CD8-positive, alpha-beta memory T cell (primary cell): ENCODE measurements at regions not wholly inside any gene's neighbourhood (a gene's known extent, or its start where the extent isn't known, plus 50 kb on each side); places are given as distances from the start of the nearest gene placed in this dataset.

Source experiments
- CTCF ChIA-PET: fragments of 350-600 bp; sonication (Branson Sonifier 250); formaldehyde crosslinking; loops from one replicate; lab custom pipeline; 2021; ENCODE audit warnings: antibody characterized with exemption; lab: Charles Lee
- POLR2A ChIA-PET: fragments of 350-600 bp; sonication (Branson Sonifier 250); formaldehyde crosslinking; loops from one replicate; lab custom pipeline; 2021; ENCODE audit warnings: antibody characterized with exemption; lab: Charles Lee
- DNase-seq, 5 donors: peaks; one replicate each; pipeline versions ENCODE4 v3.0.0 to v3.0.0-alpha.2; 2020 to 2022; ENCODE audit warnings: mixed read lengths in 1 of 5
- H3K27ac ChIP-seq: one replicate; pipeline ENCODE4 v1.7.0; 2013; ENCODE audit warnings: low read depth, mild to moderate bottlenecking, low read length, moderate library complexity
- H3K27me3 ChIP-seq: 2 replicates; pipeline ENCODE4 v1.7.0; 2013; ENCODE audit warnings: low read length, mild to moderate bottlenecking; ENCODE audit not compliant: insufficient read depth, poor library complexity, severe bottlenecking
- H3K36me3 ChIP-seq: 2 replicates; pipeline ENCODE4 v1.7.0; 2013; ENCODE audit warnings: mild to moderate bottlenecking, low read length, moderate library complexity; ENCODE audit not compliant: insufficient read depth
- H3K4me1 ChIP-seq: 2 replicates; pipeline ENCODE4 v1.7.0; 2013; ENCODE audit warnings: mild to moderate bottlenecking, low read length, moderate library complexity; ENCODE audit not compliant: insufficient read depth
- H3K4me3 ChIP-seq: 2 replicates; pipeline ENCODE4 v1.7.0; 2013; ENCODE audit warnings: mild to moderate bottlenecking, low read length
- H3K9me3 ChIP-seq: 2 replicates; pipeline ENCODE4 v1.7.0; 2013; ENCODE audit warnings: mild to moderate bottlenecking, low read length
- H3K27ac Mint-ChIP-seq, 8 donors: one replicate each; pipeline ENCODE4 v1.8.0; 2020 to 2021; ENCODE audit warnings: mixed read lengths in 8 of 8, mild to moderate bottlenecking in 6 of 8, inconsistent platforms in 3 of 8, moderate library complexity in 3 of 8
- H3K27me3 Mint-ChIP-seq, 2 donors: one replicate each; pipeline ENCODE4 v1.8.0; 2020 to 2021; ENCODE audit warnings: mixed read lengths in 2 of 2, mild to moderate bottlenecking in 1 of 2, moderate library complexity in 1 of 2
- H3K36me3 Mint-ChIP-seq, 3 donors: one replicate each; pipeline ENCODE4 v1.8.0; 2020 to 2021; ENCODE audit warnings: mixed read lengths in 3 of 3, inconsistent platforms in 1 of 3, mild to moderate bottlenecking in 1 of 3
- H3K4me1 Mint-ChIP-seq, 3 donors: one replicate each; pipeline ENCODE4 v1.8.0; 2020 to 2021; ENCODE audit warnings: mixed read lengths in 3 of 3, inconsistent platforms in 1 of 3, mild to moderate bottlenecking in 1 of 3
- H3K4me3 Mint-ChIP-seq, 7 donors: one replicate each; pipeline ENCODE4 v1.8.0; 2020 to 2021; ENCODE audit warnings: mixed read lengths in 7 of 7, mild to moderate bottlenecking in 6 of 7, moderate library complexity in 4 of 7, inconsistent platforms in 2 of 7
- H3K9me3 Mint-ChIP-seq, 5 donors: one replicate each; pipeline ENCODE4 v1.8.0; 2020 to 2022; ENCODE audit warnings: mixed read lengths in 5 of 5, mild to moderate bottlenecking in 3 of 5, moderate library complexity in 2 of 5, inconsistent platforms in 1 of 5

DNA sequence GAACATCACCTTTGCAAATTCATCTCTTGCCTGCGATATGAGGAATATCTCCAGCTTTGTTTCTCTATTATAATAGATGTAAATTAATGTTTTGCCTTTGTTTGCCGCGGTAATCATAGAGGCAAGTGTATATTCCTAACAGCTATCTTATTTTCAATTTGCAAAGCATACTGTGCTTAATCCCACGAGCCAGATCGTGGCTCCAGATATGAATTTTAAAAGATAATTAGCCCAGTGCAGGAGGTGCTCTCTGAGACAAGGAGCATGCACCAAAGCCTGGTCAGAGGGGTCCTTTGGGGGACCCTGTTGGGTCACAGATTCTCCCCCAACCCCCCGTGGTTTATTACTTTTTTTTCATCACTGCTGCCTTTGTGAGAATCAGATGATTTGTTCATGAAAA, 1087.5 kb downstream of the BCL11B start:
- Mint-ChIP-seq H3K4me3 (peak overlapping the region; percentile 56 to 85 (median 77)), H3K4me1 (peaks cover 90 to 98% (median 95%) of the 10 kb centered on the region in 3 donors), H3K9me3 (no peaks in the 10 kb centered on the region), H3K27ac (peak overlapping the region; percentile 78 to 95 (median 90)), H3K27me3 (no peaks in the 10 kb centered on the region), H3K36me3 (peaks cover 2 to 17% (median 4%) of the 10 kb centered on the region in 3 donors)
- peaks cover 94% of the 10 kb centered on the region for H3K4me1 ChIP-seq
- no peak for DNase-seq
- H3K27ac ChIP-seq = no peak overlapping the region
- ChIA-PET POLR2A (interaction anchor here (0.7 kb wide), 1 partner anchor 44 kb away, joined by 3 read pairs; no protein-coding TSS in a partner anchor), CTCF (interaction anchor here (0.6 to 1.7 kb wide), 5 partner anchors 15 to 1051 kb away, joined by 3 to 4 read pairs (median 4); no protein-coding TSS in a partner anchor)
- no peaks in the 10 kb centered on the region for H3K27me3 ChIP-seq
- no peaks in the 10 kb centered on the region for H3K9me3 ChIP-seq
- no peaks in the 10 kb centered on the region for H3K36me3 ChIP-seq
- peak overlapping the region; percentile 55 for H3K4me3 ChIP-seq

DNA sequence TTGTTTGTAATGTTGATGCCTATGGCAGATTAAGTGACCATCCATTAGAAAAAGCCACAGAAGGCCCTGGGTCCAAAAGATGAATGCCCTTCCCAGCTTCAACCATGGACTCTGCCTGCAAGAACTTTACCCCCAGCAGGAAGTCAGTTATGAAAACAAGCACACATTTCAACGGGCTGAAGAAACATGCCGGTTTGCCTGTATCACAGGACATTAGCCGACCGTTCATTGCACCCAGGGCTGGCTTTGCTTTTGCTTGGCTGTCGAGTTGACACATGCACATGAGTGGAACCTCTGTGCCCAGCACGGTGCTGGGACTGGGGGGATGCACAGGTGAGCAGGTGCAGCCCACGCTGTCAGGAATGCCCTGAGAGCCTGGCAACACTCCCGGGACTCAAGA, 1087.0 kb downstream of the BCL11B start:
- H3K4me3 Mint-ChIP-seq = peak overlapping the region; percentile 56 to 85 (median 77)
- CTCF ChIA-PET = interaction anchor here (0.6 to 1.7 kb wide), 6 partner anchors 10 to 1050 kb away, joined by 3 to 4 read pairs (median 4); no protein-coding TSS in a partner anchor
- no peak for DNase-seq
- Histone ChIP-seq H3K4me3 (peak overlapping the region; percentile 55), H3K27ac (no peak overlapping the region), H3K27me3 (no peaks in the 10 kb centered on the region), H3K36me3 (no peaks in the 10 kb centered on the region), H3K4me1 (peaks cover 94% of the 10 kb centered on the region), H3K9me3 (no peaks in the 10 kb centered on the region)
- peaks cover 2 to 17% (median 4%) of the 10 kb centered on the region in 3 donors for H3K36me3 Mint-ChIP-seq
- H3K4me1 Mint-ChIP-seq = peaks cover 91 to 98% (median 95%) of the 10 kb centered on the region in 3 donors
- H3K27me3 Mint-ChIP-seq = no peaks in the 10 kb centered on the region
- no peaks in the 10 kb centered on the region for H3K9me3 Mint-ChIP-seq
- peak overlapping the region; percentile 78 to 95 (median 90) for H3K27ac Mint-ChIP-seq
- POLR2A ChIA-PET = interaction anchor here (1.0 kb wide), 1 partner anchor 44 kb away, joined by 3 read pairs; no protein-coding TSS in a partner anchor

DNA sequence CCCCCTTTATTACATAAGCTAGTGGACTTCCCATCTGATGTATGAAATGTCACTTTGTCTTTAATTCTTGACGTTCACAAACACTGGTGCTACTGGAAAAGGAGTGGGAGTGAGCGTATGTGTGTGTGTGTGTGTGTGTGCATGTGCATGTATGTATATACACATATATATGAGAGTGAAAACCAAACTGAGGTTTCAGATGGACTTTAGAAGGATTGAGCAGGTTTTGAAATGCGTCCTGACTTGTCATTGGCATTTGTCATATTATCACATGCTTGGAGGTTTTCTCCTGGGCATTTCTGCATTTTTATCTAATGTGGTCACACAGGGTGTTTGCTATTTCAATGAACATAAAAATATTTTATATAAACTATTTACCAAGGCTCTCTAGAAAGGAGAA, 1085.9 kb downstream of the BCL11B start:
- Mint-ChIP-seq H3K4me1 (peaks cover 97 to 100% (median 99%) of the 10 kb centered on the region in 3 donors), H3K27ac (peak overlapping the region; percentile 85 to 95 (median 90)), H3K36me3 (peaks cover 2 to 14% (median 4%) of the 10 kb centered on the region in 3 donors), H3K9me3 (no peaks in the 10 kb centered on the region), H3K27me3 (no peaks in the 10 kb centered on the region), H3K4me3 (peak overlapping the region in 5 of 7 donors; percentile 14 to 85 (median 75))
- no peak for DNase-seq
- CTCF ChIA-PET = interaction anchor here (1.4 to 5.6 kb wide), 3 partner anchors 11 to 47 kb away, joined by 3 to 28 read pairs (median 3); no protein-coding TSS in a partner anchor
- Histone ChIP-seq H3K27me3 (no peaks in the 10 kb centered on the region), H3K4me3 (no peak overlapping the region), H3K27ac (no peak overlapping the region), H3K36me3 (no peaks in the 10 kb centered on the region), H3K4me1 (peaks cover 99% of the 10 kb centered on the region), H3K9me3 (no peaks in the 10 kb centered on the region)
- POLR2A ChIA-PET = interaction anchor here (1.6 kb wide), 1 partner anchor 13 kb away, joined by 7 read pairs; no protein-coding TSS in a partner anchor

DNA sequence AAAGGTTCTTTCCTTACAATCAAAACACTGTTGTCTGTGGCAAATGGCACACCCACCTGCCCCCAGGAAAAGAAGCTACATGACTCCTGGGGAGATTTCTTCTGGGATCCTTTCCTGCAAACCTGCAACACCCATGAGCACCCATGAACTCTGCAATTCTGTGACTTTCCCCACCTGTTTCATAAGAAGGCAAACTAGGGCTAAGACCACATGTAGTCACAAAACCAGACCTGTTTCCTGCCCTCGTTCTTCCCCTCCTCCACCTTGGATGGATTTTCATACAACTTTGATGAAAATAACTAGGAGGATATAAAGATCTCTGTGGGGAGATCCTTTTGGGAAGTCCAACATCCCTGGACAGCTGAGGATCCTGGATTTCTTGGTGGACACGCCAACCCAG, 1084.7 kb downstream of the BCL11B start:
- H3K27ac ChIP-seq = no peak overlapping the region
- H3K27me3 ChIP-seq = no peaks in the 10 kb centered on the region
- H3K36me3 ChIP-seq = no peaks in the 10 kb centered on the region
- peaks cover 97 to 100% (median 100%) of the 10 kb centered on the region in 3 donors for H3K4me1 Mint-ChIP-seq
- POLR2A ChIA-PET = interaction anchor here (1.2 to 1.4 kb wide), 3 partner anchors 11 to 51 kb away, joined by 3 to 6 read pairs (median 4); no protein-coding TSS in a partner anchor
- CTCF ChIA-PET = interaction anchor here (1.1 to 5.6 kb wide), 3 partner anchors 14 to 209 kb away, joined by 5 to 28 read pairs (median 5); no protein-coding TSS in a partner anchor
- H3K27me3 Mint-ChIP-seq = no peaks in the 10 kb centered on the region
- peak overlapping the region; percentile 90 to 99 (median 94) for H3K27ac Mint-ChIP-seq
- no peaks in the 10 kb centered on the region for H3K9me3 ChIP-seq
- no peak for DNase-seq
- peaks cover 99% of the 10 kb centered on the region for H3K4me1 ChIP-seq
- no peaks in the 10 kb centered on the region for H3K9me3 Mint-ChIP-seq
- peak overlapping the region; percentile 3 for H3K4me3 ChIP-seq
- H3K36me3 Mint-ChIP-seq = peaks cover 2 to 14% (median 4%) of the 10 kb centered on the region in 3 donors
- H3K4me3 Mint-ChIP-seq = peak overlapping the region; percentile 8 to 80 (median 59)

DNA sequence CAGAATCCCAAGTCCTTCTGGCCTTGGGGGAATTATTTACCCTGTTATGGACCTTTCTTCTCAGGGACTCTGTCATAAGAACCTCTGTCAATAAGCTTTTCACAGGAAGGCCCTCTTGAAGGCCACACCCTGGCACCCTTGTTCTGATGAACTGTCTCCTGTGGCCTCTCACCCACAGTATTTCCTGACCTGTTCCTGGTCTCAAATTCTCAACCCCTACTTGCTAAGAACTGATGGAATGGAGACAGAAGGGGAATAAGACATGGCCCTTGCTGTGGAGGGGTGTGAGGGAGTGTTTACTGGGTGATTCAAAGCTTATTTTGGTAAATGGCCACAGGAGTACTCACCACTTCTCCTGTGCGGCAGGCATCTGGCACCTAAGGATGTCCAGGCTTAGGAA, 1082.9 kb downstream of the BCL11B start:
- CTCF ChIA-PET = interaction anchor here (1.0 to 5.6 kb wide), 6 partner anchors 10 to 545 kb away, joined by 3 to 28 read pairs (median 6); no protein-coding TSS in a partner anchor
- Histone ChIP-seq H3K27ac (peak overlapping the region; percentile 58), H3K27me3 (no peaks in the 10 kb centered on the region), H3K36me3 (no peaks in the 10 kb centered on the region), H3K4me1 (peaks cover 98% of the 10 kb centered on the region), H3K4me3 (peak overlapping the region; percentile 52), H3K9me3 (no peaks in the 10 kb centered on the region)
- Mint-ChIP-seq H3K4me1 (peaks cover 96 to 100% (median 99%) of the 10 kb centered on the region in 3 donors), H3K4me3 (peak overlapping the region; percentile 18 to 86 (median 79)), H3K27ac (peak overlapping the region; percentile 91 to 99 (median 96)), H3K36me3 (no peaks in the 10 kb centered on the region), H3K9me3 (no peaks in the 10 kb centered on the region), H3K27me3 (no peaks in the 10 kb centered on the region)
- peak in 1 of 5 donors; percentile 42 for DNase-seq
- POLR2A ChIA-PET = interaction anchor here (0.6 to 1.4 kb wide), 7 partner anchors 11 to 1083 kb away, joined by 3 to 8 read pairs (median 4); partner anchors contain the start of gene BCL11B

DNA sequence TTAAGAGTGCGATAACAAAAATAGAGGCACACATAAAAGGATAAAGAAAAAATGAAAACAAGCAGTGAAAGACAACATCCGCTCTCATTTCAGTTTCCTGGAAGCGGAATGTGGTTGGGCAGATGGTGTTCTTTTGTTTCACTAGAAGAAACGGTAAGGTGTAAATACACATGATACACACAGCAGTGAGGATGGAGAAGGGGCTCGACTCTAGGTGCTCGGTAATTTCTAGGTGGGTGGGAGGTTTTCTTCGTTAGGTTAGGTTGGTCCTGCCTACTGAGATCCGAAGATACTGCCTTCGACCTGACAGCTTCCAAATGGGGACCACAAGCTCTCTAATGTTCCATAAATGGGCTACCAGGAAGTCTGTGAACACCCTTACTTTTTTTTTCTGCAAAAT, 1082.5 kb downstream of the BCL11B start:
- no peaks in the 10 kb centered on the region for H3K27me3 Mint-ChIP-seq
- POLR2A ChIA-PET = interaction anchor here (0.9 to 1.2 kb wide), 4 partner anchors 17 to 1083 kb away, joined by 3 to 6 read pairs (median 4); partner anchors contain the start of gene BCL11B
- Histone ChIP-seq H3K9me3 (no peaks in the 10 kb centered on the region), H3K36me3 (no peaks in the 10 kb centered on the region), H3K27ac (peak overlapping the region; percentile 58), H3K4me3 (peak overlapping the region; percentile 52), H3K4me1 (peaks cover 98% of the 10 kb centered on the region), H3K27me3 (no peaks in the 10 kb centered on the region)
- H3K27ac Mint-ChIP-seq = peak overlapping the region; percentile 91 to 99 (median 96)
- CTCF ChIA-PET = interaction anchor here (1.0 to 5.6 kb wide), 7 partner anchors 10 to 1077 kb away, joined by 3 to 28 read pairs (median 4); no protein-coding TSS in a partner anchor
- peak in 3 of 5 donors; percentile 56 to 85 (median 74) for DNase-seq
- no peaks in the 10 kb centered on the region for H3K36me3 Mint-ChIP-seq
- H3K4me1 Mint-ChIP-seq = peaks cover 95 to 100% (median 99%) of the 10 kb centered on the region in 3 donors
- H3K9me3 Mint-ChIP-seq = no peaks in the 10 kb centered on the region
- peak overlapping the region; percentile 18 to 86 (median 79) for H3K4me3 Mint-ChIP-seq

DNA sequence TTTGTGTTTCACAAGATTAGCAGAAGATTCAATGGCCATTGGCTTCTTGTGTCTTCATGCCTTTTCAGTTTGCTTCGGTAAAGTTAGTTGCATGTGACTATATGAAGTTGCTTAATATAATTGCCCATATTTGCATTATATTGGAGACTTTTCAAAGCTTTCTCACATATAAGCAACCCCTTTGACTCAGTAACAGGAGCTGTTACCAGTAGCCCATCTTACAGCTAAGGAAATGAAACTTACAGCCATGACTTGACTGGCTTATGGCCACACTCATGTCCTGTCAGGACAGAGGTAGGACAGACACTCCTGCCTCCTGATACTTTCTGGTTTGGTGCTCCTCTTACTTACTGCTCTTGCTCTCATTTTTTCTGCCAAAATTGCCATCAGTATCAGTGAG, 1082.1 kb downstream of the BCL11B start:
- DNase-seq = no peak
- H3K27me3 Mint-ChIP-seq = no peaks in the 10 kb centered on the region

More for the DNA sequence above, 1082.1 kb downstream of the BCL11B start:
- Mint-ChIP-seq H3K36me3 (no peaks in the 10 kb centered on the region), H3K4me3 (peak overlapping the region; percentile 18 to 86 (median 79)), H3K9me3 (no peaks in the 10 kb centered on the region), H3K4me1 (peaks cover 92 to 100% (median 99%) of the 10 kb centered on the region in 3 donors), H3K27ac (peak overlapping the region; percentile 91 to 99 (median 94))
- CTCF ChIA-PET = interaction anchor here (1.0 to 5.6 kb wide), 7 partner anchors 9 to 1076 kb away, joined by 3 to 28 read pairs (median 4); no protein-coding TSS in a partner anchor
- Histone ChIP-seq H3K36me3 (no peaks in the 10 kb centered on the region), H3K9me3 (no peaks in the 10 kb centered on the region), H3K4me1 (peaks cover 98% of the 10 kb centered on the region), H3K4me3 (peak overlapping the region; percentile 14), H3K27ac (no peak overlapping the region), H3K27me3 (no peaks in the 10 kb centered on the region)
- POLR2A ChIA-PET = interaction anchor here (0.9 to 1.2 kb wide), 3 partner anchors 17 to 1082 kb away, joined by 3 to 6 read pairs (median 4); partner anchors contain the start of gene BCL11B
